HG02970 (cell line): ENCODE measurements at regions not wholly inside any gene's neighbourhood (a gene's known extent, or its start where the extent isn't known, plus 50 kb on each side); places are given as distances from the start of the nearest gene placed in this dataset.

Experiments used
- ATAC-seq: cut with Tn5 transposase; IDR thresholded peaks from one replicate; pipeline ENCODE4 v1.9.1; 2021; ENCODE audit warnings: mild to moderate bottlenecking, moderate library complexity, moderate number of reproducible peaks; ENCODE audit not compliant: unreplicated experiment, low FRiP score

- peak; percentile 97 for ATAC-seq
Observed at GRCh38 chr11:80846979-80847378, 1406.1 kb upstream of the TENM4 start.

- ATAC-seq, result no peak
Observed at GRCh38 chr11:80846442-80846841, 1405.6 kb upstream of the TENM4 start.

DNA sequence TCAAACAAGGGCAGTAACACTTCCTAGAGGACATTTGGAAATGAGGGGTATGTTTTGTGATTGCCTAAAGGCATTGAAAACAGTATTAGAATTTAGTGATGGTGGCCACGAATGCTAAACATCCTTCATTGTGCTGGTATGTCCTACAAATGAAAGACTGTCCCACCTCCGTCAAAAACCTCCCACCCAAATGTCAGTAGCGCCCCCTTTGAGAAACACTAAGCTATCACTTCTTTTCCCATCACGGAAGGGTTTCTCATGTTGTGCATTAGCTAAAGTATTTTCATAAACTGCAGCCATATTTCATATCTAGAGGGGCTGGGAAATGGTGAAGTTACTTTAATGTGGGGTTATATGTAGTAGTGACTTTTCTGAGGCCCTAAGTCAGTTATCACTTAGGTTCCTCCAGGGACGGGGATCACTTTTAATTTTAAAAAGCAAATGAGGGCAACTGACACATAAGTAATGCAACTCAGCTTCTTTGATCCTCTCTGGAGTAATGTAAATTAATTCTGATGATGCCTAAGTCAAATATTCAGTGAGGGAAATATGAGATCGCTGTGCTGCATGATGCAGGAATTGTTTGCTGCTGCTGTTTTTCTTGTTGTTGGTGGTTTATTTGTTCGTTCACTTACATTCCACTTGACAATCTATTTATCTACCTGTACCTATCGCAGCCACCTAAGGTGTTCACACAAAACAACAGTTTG, 1403.4 kb upstream of the TENM4 start:
- no peak for ATAC-seq

DNA sequence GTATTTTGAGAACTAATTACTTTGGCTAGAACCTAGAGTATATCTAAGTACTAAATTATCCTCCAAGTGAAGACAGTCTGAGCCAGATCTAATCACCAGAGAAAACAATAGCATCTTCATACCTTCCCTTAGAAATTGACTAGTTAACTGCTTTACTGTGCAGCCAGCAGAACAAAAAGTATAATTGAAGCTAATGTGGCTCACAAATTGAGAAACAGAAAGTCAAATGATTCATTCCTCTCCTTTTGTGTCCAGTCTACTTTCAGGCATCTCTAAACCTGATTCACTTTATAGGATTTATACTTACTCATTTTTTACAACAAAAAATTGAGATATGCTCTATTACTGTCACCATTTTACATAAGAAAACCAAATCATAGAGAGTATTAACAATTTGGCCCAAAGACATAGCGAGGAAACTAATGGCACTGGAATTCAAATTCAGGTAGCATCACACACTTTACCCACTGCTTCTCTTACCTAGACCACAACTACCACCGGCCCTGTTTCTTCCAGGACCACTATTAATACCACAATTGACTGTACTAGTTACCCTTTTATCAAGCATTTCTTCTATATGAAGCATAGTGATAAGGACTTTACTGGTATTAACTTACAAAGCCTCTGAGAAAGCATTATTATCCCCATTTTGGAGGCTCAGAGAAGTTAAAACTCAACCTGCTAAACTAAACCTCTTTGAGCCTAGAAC, 1402.6 kb upstream of the TENM4 start:
- peak; percentile 41 for ATAC-seq

DNA sequence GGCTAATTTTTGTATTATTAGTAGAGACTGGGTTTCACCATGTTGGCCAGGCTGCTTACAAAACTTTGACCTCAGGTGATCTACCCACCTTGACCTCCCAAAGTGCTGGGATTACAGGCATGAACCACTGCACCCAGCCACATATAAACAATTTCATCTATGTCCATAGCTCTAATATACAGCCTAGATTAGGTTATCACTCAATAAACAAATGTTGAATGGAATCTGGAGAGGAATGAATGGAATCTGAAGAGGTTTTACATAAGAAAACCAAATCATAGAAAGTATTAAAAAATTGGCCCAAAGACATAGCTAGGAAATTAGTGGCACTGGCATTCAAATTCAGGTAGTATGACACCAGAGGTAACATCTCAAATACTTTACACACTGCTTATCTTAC, 1401.4 kb upstream of the TENM4 start:
- no peak for ATAC-seq

DNA sequence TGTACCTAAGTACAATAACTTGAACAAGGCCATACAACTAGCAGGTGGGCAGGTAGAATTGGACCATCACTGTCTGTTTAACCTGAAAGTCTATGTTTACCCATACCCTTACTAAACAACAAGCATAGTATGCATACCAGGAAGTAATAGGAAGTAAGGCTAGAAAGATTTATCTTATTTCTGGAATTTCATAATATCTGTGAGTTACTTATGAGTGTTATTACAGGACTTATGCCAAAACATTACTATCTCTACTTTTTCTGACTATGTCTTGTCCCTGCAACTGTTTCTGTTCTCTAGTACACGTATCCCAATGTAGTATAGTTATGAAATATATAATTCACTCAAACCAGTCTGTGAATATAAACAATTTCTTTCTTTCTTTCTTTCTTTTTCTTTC, 1400.8 kb upstream of the TENM4 start:
- no peak for ATAC-seq

GRCh38 chr11:80838153-80838552, 1397.3 kb upstream of the TENM4 start:
- ATAC-seq, result no peak

DNA sequence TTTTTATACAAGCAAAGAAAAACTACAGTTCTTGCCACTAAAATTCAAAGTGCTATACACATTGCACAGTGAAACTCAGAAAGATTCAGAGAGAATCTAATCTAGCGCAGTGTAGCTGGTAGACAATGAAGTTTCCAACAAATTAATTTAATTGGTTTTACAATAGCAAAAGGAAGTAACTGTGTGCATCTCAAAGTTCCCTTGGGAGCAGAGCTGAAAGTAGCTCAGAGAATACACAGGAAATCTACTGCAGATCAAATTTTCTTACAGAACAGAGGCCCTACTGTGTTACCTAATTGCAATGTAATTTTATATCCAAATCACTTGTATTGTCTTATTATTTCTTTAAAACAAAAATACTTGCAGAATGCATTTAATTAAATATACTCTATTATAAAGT, 1396.2 kb upstream of the TENM4 start:
- no peak for ATAC-seq

DNA sequence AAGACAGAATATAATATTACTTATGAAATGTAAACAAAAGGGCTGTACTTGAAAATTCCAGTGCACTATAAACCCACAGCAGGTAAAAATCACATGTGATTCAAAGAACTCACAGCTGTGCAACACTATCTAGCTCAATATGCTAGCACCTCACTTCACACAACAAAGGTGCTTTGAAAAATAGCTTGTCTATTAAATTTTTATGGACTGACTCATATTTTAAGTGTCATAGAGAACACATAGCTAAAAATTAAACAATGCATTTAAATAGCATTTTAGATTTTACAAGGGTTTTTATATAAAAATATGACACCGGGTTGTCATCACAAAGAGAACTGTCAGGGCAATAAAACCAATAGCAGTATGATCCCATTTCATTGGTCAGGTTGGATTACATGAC, 1390.5 kb upstream of the TENM4 start:
- ATAC-seq, result no peak

- no peak for ATAC-seq
Observed at GRCh38 chr11:80827781-80828180, 1387.0 kb upstream of the TENM4 start.

GRCh38 chr11:80826808-80827207, 1386.0 kb upstream of the TENM4 start:
- no peak for ATAC-seq

DNA sequence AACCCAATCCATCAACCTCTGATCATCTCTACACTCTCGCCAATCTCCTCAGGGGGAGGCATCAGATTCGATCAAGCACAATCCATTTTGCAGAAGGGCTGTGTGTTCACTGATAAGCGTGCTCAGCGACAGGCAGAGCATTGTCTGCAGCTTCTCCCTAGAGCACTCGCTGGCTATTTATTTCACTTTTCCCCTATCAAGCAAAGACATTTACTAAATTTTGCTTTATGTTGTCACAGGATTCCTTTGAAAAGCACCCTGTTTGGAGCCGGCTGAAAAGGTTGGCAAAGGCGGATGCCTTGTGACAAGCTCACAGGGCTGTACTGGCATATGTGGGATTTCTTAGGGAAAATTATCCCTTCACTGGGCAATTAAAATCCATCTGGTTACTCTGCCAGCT, 1381.5 kb upstream of the TENM4 start:
- no peak for ATAC-seq

GRCh38 chr11:80819271-80819670, 1378.4 kb upstream of the TENM4 start:
- ATAC-seq, result no peak

DNA sequence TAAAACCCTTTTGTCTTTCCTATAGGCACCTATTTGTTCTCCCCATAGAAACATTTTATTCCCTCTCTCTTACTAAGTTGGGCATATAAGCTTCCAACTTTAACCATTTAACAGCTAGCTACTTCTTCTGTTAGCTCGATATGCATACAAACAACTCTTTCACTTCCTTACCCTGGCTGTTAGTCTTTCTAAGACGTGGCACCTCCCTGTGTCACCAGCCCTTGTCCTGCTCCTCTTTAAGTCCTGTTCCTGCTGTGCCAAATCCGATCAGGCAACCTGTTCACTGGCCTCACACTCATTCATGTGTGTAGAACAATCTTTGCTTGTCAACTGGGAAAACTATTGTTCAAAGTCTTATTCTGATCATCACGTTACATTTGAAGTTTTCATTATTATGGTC, 1376.1 kb upstream of the TENM4 start:
- ATAC-seq, result no peak

DNA sequence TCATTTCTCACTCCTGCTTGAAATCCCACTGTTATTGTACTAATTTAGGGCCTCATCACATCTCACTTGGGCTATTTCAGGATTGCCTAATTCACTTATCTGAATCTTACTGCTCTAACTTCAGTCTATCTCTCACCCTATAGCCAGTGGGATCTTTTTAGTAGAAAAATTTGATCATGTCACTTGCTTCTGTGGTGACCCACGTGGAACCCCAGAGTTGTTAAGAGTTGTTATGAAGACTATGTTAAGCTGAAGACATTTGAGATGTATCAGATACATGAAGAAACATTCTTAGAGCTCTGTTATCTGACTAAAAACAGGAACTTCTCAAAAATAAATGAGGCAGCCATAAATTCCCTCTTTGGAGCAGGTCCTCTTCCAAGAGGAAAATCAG, 1375.6 kb upstream of the TENM4 start:
- peak; percentile 31 for ATAC-seq

DNA sequence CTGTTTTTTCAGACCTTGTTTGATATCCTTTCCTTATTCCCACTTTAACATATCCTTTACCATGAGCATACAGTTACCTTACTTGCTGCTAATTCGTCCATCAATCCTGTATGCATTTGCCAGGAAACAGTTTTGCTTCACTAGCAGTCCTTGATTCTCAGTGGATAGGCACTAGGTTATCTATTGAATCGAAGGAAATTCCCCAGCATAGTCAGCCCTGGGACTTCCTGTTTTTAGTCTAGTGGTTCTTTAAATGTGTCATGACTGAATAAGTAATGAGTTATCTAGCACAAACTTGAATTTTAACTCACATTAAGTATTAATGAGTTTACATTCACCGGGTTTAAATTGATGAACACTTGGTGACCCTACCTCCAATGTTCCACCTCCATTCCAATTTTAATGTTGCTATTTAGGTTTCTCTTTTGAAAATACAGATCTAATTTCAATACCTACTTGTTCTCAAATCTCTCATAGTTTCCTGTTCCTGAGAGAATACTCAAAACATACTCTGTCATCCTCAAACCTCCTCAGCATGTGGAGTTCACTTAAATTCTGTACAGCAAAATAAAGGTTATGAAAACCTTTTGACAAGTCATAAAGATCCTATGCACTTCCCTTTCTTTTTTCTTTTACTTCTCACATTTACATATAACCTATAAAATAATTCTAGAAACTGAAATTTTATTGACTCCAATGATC, 1375.1 kb upstream of the TENM4 start:
- peak; percentile 89 for ATAC-seq

DNA sequence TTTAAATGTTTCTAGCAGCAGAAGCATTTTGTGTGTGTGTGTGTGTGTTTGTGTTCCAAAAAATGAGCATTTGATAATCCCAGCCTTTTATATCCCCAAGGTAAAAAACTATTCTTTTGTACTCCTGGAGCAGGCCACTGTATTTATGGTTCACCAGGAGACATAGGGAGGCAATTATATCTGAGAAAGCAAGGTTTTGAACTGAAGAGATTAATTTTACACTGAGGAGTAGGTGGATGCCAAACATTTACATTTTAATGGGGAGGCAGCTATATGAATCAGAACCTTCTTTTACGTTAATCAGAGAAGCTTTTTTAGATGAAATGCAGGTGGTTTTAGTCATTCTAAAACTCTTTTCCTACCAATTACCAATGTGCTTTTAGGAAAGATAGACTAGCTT, 1374.0 kb upstream of the TENM4 start:
- no peak for ATAC-seq

GRCh38 chr11:80810695-80811094, 1369.9 kb upstream of the TENM4 start:
- no peak for ATAC-seq

DNA sequence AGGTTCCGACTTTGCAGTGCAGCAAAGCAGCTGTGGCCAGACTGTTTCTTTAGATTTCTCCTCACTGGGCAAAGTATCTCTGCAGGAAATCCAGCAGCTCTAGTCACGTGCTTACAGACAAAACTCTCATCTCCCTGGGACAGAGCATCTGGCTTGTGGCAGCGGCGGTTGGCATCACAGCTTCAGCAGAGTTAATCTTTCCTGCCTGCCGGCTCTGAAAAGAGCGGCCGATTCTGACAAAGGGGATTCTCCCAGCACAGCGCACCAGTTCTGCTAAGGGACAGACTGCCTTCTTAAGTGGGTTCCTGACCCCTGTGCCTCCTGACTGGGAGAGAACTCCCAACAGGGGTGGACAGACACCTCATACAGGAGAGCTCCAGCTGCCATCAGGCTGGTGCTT, 1357.3 kb upstream of the TENM4 start:
- ATAC-seq, result no peak

- no peak for ATAC-seq
Observed at GRCh38 chr11:80783561-80783960, 1342.7 kb upstream of the TENM4 start.

DNA sequence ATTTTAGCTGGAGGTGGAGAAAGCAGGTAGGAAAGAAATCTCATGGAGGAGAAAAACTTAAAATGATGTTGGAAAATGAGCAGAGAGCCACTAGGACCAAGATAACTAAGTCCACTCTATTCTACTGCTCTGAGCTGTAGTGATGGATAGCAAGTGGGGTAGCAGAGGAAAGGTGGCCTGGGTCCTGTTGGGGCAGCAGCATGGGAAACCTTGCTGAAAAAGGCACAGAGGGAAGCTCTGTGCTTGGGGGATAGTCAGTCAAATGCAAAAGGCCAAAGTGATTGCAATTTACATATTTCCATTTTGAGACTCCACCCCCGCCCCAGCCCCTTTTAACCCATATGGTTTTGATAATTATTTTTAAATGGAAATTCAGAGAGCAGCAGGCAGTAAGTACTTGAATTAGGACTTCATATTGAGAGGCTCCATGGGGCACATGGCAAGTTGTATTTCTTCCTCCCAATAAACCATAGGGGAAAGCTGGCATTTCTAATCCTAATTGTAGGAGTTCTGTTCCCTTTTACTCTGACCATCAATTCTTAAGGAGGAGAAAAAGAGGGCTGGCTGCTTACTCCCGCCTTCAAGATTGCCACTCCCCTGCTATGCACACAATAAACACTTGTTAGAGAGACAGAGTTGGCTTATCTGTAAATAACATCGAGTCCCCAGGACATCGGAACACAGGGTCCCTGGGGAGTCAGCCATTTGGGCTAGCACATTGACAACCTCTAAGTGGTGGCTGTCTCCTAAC, 1341.5 kb upstream of the TENM4 start:
- no peak for ATAC-seq
